Fibroblast of skin of back (primary cell): ENCODE measurements at regions not wholly inside any gene's neighbourhood (a gene's known extent, or its start where the extent isn't known, plus 50 kb on each side); places are given as distances from the start of the nearest gene placed in this dataset.
"Not testable (repeated sequence)": the region's sequence is repeated elsewhere in the genome, so short reads cannot be mapped to it uniquely, and the experiment has no call there.

ENCODE experiments used
- DNase-seq: peaks from one replicate; pipeline ENCODE4 v3.0.0-alpha.2; 2013

GRCh38 chr1:117314951-117315350, 52.3 kb upstream of the MAN1A2 start:
- DNase-seq = not testable (repeated sequence)

- DNase-seq = no peak
Measured at GRCh38 chr1:117313555-117313954, 53.7 kb upstream of the MAN1A2 start.

DNA sequence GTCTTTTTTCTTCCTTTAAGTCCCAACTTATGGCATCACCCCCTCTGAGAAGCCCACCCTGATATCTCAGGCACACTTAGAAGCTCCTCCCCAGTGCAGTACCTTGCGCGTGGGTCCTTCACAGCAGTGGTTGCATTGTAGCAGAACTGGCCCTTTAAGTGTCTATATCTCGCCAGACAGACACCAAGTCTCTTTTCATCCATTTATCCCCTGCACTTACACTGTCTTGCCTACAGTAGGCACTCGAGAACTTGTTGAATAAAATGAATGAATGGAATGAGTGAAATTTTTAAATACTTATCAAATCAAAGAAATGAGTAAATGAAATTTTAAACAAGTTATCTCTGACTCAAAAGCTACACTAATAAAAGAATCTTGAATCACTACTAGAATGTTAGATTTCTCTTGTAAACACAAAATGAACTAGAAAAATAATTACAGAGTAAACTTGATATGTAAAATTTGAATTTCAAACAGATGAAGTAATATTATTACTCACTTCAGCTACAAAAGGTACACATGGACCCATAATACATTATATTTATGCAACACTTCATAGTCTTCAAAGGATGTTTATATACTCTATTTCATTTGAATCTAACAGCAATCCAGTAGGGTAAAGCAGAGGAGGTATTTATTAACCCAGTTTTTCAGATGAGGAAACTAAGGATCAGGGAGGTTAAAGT, 54.7 kb upstream of the MAN1A2 start:
- DNase-seq = peak; percentile 44

DNA sequence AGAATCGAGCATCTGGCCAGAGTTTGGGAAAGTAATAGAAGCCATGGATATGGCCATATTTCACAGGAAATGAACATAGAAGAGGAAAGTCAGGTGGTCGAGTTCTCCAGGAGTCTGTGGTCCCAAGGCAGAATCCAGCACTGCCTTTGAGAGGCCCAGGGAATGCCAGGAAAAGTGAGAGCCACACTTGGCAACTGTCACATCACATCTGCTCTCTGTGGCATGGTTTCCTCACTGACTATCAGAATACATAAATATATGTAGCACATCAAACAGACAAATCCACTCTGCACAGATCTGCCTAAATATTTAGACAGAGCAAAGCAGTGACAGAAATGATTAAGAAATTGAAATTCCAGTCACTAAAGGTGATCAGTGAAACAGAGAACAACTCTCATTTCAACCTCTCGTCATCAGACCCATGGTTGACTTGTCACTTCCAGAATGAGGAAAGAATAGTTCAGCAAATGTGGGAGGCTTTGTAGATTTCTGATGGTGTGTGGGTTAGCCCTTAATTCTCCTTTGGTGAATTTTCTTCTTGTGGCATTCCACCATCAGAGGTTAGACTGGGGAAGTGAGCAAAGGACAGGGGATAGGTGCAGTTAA, 58.8 kb upstream of the MAN1A2 start:
- DNase-seq = no peak

- DNase-seq = no peak
Measured at GRCh38 chr1:117301901-117302300, 65.3 kb upstream of the MAN1A2 start.

- not testable (repeated sequence) for DNase-seq
Measured at GRCh38 chr1:117300183-117300582, 67.1 kb upstream of the MAN1A2 start.

GRCh38 chr1:117295001-117295400, 72.2 kb upstream of the MAN1A2 start:
- DNase-seq = no peak

GRCh38 chr1:117290890-117291289, 76.4 kb upstream of the MAN1A2 start:
- DNase-seq = peak; percentile 12

- DNase-seq = no peak
Measured at GRCh38 chr1:117289316-117289870, 77.9 kb upstream of the MAN1A2 start.

- no peak for DNase-seq
Measured at GRCh38 chr1:117286562-117286961, 75.8 kb upstream of the VTCN1 start.

GRCh38 chr1:117286145-117286544, 75.4 kb upstream of the VTCN1 start:
- DNase-seq = no peak

GRCh38 chr1:117284399-117285215, 73.9 kb upstream of the VTCN1 start:
- peak; percentile 70 for DNase-seq

- no peak for DNase-seq
Measured at GRCh38 chr1:117278531-117278930, 67.8 kb upstream of the VTCN1 start.

DNA sequence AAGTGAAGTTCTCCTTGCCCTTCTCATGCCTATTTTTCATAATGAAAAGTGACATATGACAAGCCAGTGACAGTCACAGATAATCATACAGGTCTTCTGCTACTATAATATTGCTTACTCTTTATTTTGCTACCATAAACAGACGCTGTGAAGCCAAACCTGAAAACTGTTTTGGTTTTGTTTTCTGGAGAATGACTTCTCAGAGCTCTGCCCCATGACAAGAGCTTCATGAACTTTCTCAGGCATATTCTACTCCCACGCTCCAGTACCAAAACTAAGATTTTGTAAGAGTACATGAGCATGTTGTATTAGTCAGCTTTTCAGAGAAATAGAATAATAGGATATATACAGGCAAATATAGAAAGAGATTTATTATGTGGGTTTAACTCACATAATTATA, 64.3 kb upstream of the VTCN1 start:
- no peak for DNase-seq

GRCh38 chr1:117271959-117272358, 61.2 kb upstream of the VTCN1 start:
- peak; percentile 14 for DNase-seq

GRCh38 chr1:117271129-117271528, 60.4 kb upstream of the VTCN1 start:
- no peak for DNase-seq

DNA sequence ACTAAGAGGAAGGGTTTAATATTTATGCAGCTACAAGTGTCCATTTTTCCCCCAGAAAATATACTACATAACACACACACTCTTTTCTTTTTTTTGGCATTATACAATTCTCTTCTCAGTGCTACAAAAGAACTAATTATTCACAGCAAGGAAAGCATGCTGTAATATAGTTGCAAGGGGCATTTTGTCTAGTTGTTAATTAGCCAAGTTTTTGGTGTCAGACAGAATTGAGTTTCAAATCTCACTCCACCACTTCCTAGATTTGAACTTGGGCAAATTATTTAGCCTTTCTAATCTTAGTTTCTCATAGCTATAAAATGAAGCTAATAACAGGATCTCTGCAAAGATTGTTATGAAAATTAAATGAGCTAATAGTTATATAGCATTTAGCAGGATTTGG, 60.0 kb upstream of the VTCN1 start:
- DNase-seq = no peak

DNA sequence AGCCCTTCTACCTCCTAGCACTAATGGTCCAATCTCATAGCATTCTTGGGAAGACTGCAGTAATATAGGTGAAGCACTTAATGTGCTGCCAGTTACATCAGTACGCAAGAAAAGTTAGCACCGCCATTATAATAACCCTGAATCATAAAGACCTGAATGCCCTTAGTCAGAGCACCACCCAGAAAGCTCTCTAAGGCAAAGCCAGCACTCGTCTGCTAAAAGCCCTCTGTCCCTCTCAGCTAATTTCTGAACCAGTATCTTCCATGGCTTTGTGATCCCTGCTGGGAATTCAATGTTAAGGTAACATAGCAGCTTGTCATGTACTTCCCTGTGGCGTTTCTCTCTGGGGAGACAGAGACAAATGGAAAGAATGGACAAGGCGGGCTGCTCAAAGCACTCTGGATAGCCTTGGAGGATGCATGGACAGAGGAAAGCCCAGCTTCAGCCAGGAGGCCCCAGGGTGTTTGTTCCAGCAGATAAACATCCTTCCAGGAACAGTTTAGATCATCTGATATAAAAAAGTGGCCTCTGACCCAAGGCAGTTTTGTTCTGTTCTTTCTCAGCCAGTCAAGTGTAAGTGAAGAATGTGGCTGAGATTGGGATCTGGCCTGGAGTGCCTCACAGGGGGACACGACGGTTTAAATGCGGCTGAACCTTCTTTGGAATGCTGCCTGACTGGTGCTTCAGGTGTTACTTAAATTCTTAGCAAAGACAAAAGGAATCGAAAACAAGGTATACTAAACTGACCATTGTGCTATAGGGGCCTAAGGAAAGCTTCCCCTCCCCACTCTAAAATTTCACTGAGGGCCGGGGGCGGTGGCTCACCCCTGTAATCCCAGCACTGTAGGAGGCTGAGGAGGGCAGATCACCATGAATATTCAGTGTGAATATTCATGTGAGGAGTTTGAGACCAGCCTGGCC, 58.1 kb upstream of the VTCN1 start:
- DNase-seq = no peak

DNA sequence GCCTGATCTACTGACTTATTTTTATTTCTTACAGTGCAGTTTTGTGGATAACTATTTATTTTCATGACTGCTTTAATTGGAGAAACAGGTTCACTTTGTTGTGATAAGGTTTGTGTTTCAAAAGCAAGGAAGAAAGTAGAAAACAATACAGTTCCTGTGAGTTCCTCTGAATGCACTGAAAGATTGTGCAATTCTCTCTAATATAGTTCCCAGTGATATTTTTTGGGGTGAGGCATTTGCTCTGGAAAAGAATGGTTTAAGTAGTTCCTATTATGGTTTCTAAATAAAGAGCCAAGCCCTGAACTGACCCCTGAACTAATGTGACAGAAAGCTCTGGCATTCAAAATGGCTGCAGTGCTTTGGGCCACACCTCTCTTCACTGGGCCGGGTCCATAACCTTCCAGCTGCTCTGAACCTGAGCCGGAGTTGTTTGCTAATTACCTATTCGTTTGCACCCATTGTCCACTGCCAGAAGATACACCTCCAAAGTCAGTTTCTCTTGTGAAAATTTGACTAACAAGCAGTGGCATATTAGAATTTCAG, 56.6 kb upstream of the VTCN1 start:
- DNase-seq = no peak

- no peak for DNase-seq
Measured at GRCh38 chr1:117262976-117263375, 52.2 kb upstream of the VTCN1 start.

GRCh38 chr1:117261424-117261785, 50.7 kb upstream of the VTCN1 start:
- DNase-seq = no peak
